Activated CD8-positive, alpha-beta T cell treated with anti-CD3 and anti-CD28 coated beads for 36 hours (primary cell): ENCODE measurements at regions not wholly inside any gene's neighbourhood (a gene's known extent, or its start where the extent isn't known, plus 50 kb on each side); places are given as distances from the start of the nearest gene placed in this dataset.

ENCODE experiments used
- ATAC-seq: fragments of 200-7000 bp; cut with Tn5 transposase; one replicate; pipeline ENCODE4 v1.10.0; 2021; ENCODE audit warnings: mild to moderate bottlenecking, moderate library complexity
- CTCF ChIA-PET: fragments of 350-600 bp; sonication (Branson Sonifier 250); formaldehyde crosslinking; loops from one replicate; lab custom pipeline; 2021; ENCODE audit warnings: antibody characterized with exemption; lab: Charles Lee
- POLR2A ChIA-PET: fragments of 350-600 bp; sonication (Branson Sonifier 250); formaldehyde crosslinking; loops from one replicate; lab custom pipeline; 2021; ENCODE audit warnings: antibody characterized with exemption; lab: Charles Lee
- DNase-seq: peaks from one replicate; pipeline ENCODE4 v3.0.0-alpha.2; 2020
- H3K27ac Mint-ChIP-seq: one replicate; pipeline ENCODE4 v1.8.0; 2021; ENCODE audit warnings: mild to moderate bottlenecking, mixed read lengths
- H3K27me3 Mint-ChIP-seq: one replicate; pipeline ENCODE4 v1.8.0; 2021; ENCODE audit warnings: mixed read lengths
- H3K36me3 Mint-ChIP-seq: one replicate; pipeline ENCODE4 v1.8.0; 2021; ENCODE audit warnings: low read depth, mixed read lengths
- H3K4me1 Mint-ChIP-seq: one replicate; pipeline ENCODE4 v1.8.0; 2021; ENCODE audit warnings: low read depth, mixed read lengths
- H3K4me3 Mint-ChIP-seq: one replicate; pipeline ENCODE4 v1.8.0; 2021; ENCODE audit warnings: mild to moderate bottlenecking, moderate library complexity, mixed read lengths
- H3K9me3 Mint-ChIP-seq: one replicate; pipeline ENCODE4 v1.8.0; 2021; ENCODE audit warnings: mixed read lengths
- CTCF ChIP-seq: fragments of 200-600 bp; IDR thresholded peaks from one replicate; pipeline ENCODE4 v1.8.0; 2022; ENCODE audit warnings: antibody characterized with exemption, mild to moderate bottlenecking
- intact Hi-C: fragments of 100-400 bp; cut with micrococcal nuclease; formaldehyde crosslinking; loops from one replicate; pipeline ENCODE4 v1.10.0; 2022

GRCh38 chr1:101377084-101377835, 140.4 kb downstream of the S1PR1 start:
- no peaks in the 10 kb centered on the region for H3K36me3 Mint-ChIP-seq
- TF ChIP-seq CTCF: no peak
- peaks cover 9% of the 10 kb centered on the region for H3K9me3 Mint-ChIP-seq
- H3K27me3 Mint-ChIP-seq: peaks cover 2% of the 10 kb centered on the region
- no peak for DNase-seq
- no peak overlapping the region for H3K27ac Mint-ChIP-seq
- no peak for ATAC-seq
- ChIA-PET CTCF (interaction anchor here (1.0 to 2.9 kb wide), 2 partner anchors 17 to 19 kb away, joined by 3 to 10 read pairs; no protein-coding TSS in a partner anchor), POLR2A (no interaction called here)
- no peak overlapping the region for H3K4me3 Mint-ChIP-seq
- H3K4me1 Mint-ChIP-seq: peaks cover 13% of the 10 kb centered on the region
- intact Hi-C loops: no loop called here

- ChIA-PET POLR2A (no interaction called here), CTCF (interaction anchor here (2.9 kb wide), 1 partner anchor 21 kb away, joined by 10 read pairs; no protein-coding TSS in a partner anchor)
- Mint-ChIP-seq H3K27ac (no peak overlapping the region), H3K4me1 (peaks cover 13% of the 10 kb centered on the region), H3K27me3 (peaks cover 2% of the 10 kb centered on the region), H3K4me3 (no peak overlapping the region), H3K9me3 (no peaks in the 10 kb centered on the region), H3K36me3 (no peaks in the 10 kb centered on the region)
- no peak for ATAC-seq
- TF ChIP-seq CTCF: no peak
- intact Hi-C loops: no loop called here
- no peak for DNase-seq
Observed at GRCh38 chr1:101379037-101379436, 142.2 kb downstream of the S1PR1 start.

GRCh38 chr1:101379950-101380349, 143.1 kb downstream of the S1PR1 start:
- H3K36me3 Mint-ChIP-seq: no peaks in the 10 kb centered on the region
- ChIA-PET POLR2A (no interaction called here), CTCF (no interaction called here)
- no peak overlapping the region for H3K4me3 Mint-ChIP-seq
- DNase-seq: no peak
- TF ChIP-seq CTCF: no peak
- no peak overlapping the region for H3K27ac Mint-ChIP-seq
- ATAC-seq: peak; percentile 47
- H3K4me1 Mint-ChIP-seq: peaks cover 13% of the 10 kb centered on the region
- no peaks in the 10 kb centered on the region for H3K9me3 Mint-ChIP-seq
- intact Hi-C loops: no loop called here
- peaks cover 2% of the 10 kb centered on the region for H3K27me3 Mint-ChIP-seq

- POLR2A ChIA-PET: no interaction called here
- H3K4me3 Mint-ChIP-seq: no peak overlapping the region
- no peak for ATAC-seq
- CTCF ChIA-PET: no interaction called here
- H3K9me3 Mint-ChIP-seq: no peaks in the 10 kb centered on the region
- intact Hi-C loops: no loop called here
- no peak for TF ChIP-seq CTCF
- H3K27ac Mint-ChIP-seq: no peak overlapping the region
- peaks cover 2% of the 10 kb centered on the region for H3K27me3 Mint-ChIP-seq
- no peaks in the 10 kb centered on the region for H3K36me3 Mint-ChIP-seq
- DNase-seq: no peak
- peaks cover 13% of the 10 kb centered on the region for H3K4me1 Mint-ChIP-seq
Observed at GRCh38 chr1:101382135-101382534, 145.3 kb downstream of the S1PR1 start.

- no peaks in the 10 kb centered on the region for H3K27me3 Mint-ChIP-seq
- H3K4me3 Mint-ChIP-seq: no peak overlapping the region
- no peaks in the 10 kb centered on the region for H3K36me3 Mint-ChIP-seq
- peak; percentile 97 for ATAC-seq
- ChIA-PET CTCF (interaction anchor here (1.0 kb wide), 1 partner anchor 79 kb away, joined by 3 read pairs; no protein-coding TSS in a partner anchor), POLR2A (no interaction called here)
- no peaks in the 10 kb centered on the region for H3K9me3 Mint-ChIP-seq
- no peak for TF ChIP-seq CTCF
- H3K27ac Mint-ChIP-seq: peak overlapping the region; percentile 65
- peak; percentile 59 for DNase-seq
- peaks cover 10% of the 10 kb centered on the region for H3K4me1 Mint-ChIP-seq
- intact Hi-C loops: no loop called here
Observed at GRCh38 chr1:101388904-101389546, 152.2 kb downstream of the S1PR1 start.
